Activated naive CD4-positive, alpha-beta T cell (primary cell): ENCODE measurements at regions not wholly inside any gene's neighbourhood (a gene's known extent, or its start where the extent isn't known, plus 50 kb on each side); places are given as distances from the start of the nearest gene placed in this dataset.
"Not testable (repeated sequence)": the region's sequence is repeated elsewhere in the genome, so short reads cannot be mapped to it uniquely, and the experiment has no call there.

Experiments used
- DNase-seq, 4 experiments: peaks; one replicate each; lab custom pipeline; 2025; lab: John Stamatoyannopoulos, UW

GRCh38 chr2:192957425-192957824 lies 762.7 kb upstream of the TMEFF2 start:
- DNase-seq = no peak

GRCh38 chr2:192953116-192953515 lies 758.4 kb upstream of the TMEFF2 start:
- no peak for DNase-seq

GRCh38 chr2:192952245-192952644 lies 757.5 kb upstream of the TMEFF2 start:
- DNase-seq = no peak

- DNase-seq = no peak
Observed at GRCh38 chr2:192948316-192948715, 753.6 kb upstream of the TMEFF2 start.

- DNase-seq = no peak
Observed at GRCh38 chr2:192947352-192947751, 752.6 kb upstream of the TMEFF2 start.

- no peak for DNase-seq
Observed at GRCh38 chr2:192940767-192941166, 746.0 kb upstream of the TMEFF2 start.

- DNase-seq = no peak
Observed at GRCh38 chr2:192932376-192932775, 737.6 kb upstream of the TMEFF2 start.

GRCh38 chr2:192921631-192922030 lies 726.9 kb upstream of the TMEFF2 start:
- DNase-seq = not testable (repeated sequence)

- DNase-seq = no peak
Observed at GRCh38 chr2:192901446-192901845, 706.7 kb upstream of the TMEFF2 start.

- no peak for DNase-seq
Observed at GRCh38 chr2:192899466-192899865, 704.7 kb upstream of the TMEFF2 start.

GRCh38 chr2:192893976-192894375 lies 699.2 kb upstream of the TMEFF2 start:
- not testable (repeated sequence) for DNase-seq

GRCh38 chr2:192888109-192888508 lies 693.4 kb upstream of the TMEFF2 start:
- no peak for DNase-seq

GRCh38 chr2:192887337-192887736 lies 692.6 kb upstream of the TMEFF2 start:
- no peak for DNase-seq

GRCh38 chr2:192886636-192887035 lies 691.9 kb upstream of the TMEFF2 start:
- no peak for DNase-seq

GRCh38 chr2:192885569-192886160 lies 690.9 kb upstream of the TMEFF2 start:
- no peak for DNase-seq

GRCh38 chr2:192877159-192877558 lies 682.4 kb upstream of the TMEFF2 start:
- no peak for DNase-seq

- no peak for DNase-seq
Observed at GRCh38 chr2:192876698-192877097, 682.0 kb upstream of the TMEFF2 start.

- DNase-seq = no peak
Observed at GRCh38 chr2:192854706-192855105, 660.0 kb upstream of the TMEFF2 start.

- no peak for DNase-seq
Observed at GRCh38 chr2:192854031-192854430, 659.3 kb upstream of the TMEFF2 start.

GRCh38 chr2:192828947-192829346 lies 634.2 kb upstream of the TMEFF2 start:
- DNase-seq = no peak

GRCh38 chr2:192828175-192828574 lies 633.4 kb upstream of the TMEFF2 start:
- no peak for DNase-seq

- no peak for DNase-seq
Observed at GRCh38 chr2:192827735-192828134, 633.0 kb upstream of the TMEFF2 start.

GRCh38 chr2:192814376-192814775 lies 619.6 kb upstream of the TMEFF2 start:
- no peak for DNase-seq

- DNase-seq = no peak
Observed at GRCh38 chr2:192813341-192813740, 618.6 kb upstream of the TMEFF2 start.

- DNase-seq = no peak
Observed at GRCh38 chr2:192809173-192809572, 614.4 kb upstream of the TMEFF2 start.
